ENCODE measurements at regions not wholly inside any gene's neighbourhood (a gene's known extent, or its start where the extent isn't known, plus 50 kb on each side); places are given as distances from the start of the nearest gene placed in this dataset.

GRCh38 chr6:169343886-169344749 lies 90.5 kb upstream of the THBS2 start:
- Histone ChIP-seq H3K36me3 (no peaks in the 10 kb centered on the region), H3K9me3 (no peaks in the 10 kb centered on the region), H3K27me3 (replicated peaks; ENCODE audit: insufficient read depth) (no peaks in the 10 kb centered on the region), H3K4me1 (replicated peaks) (no peaks in the 10 kb centered on the region), H3K4me3 (no peak overlapping the region), H3K27ac (no peak overlapping the region)
- DNase-seq (ENCODE audit: low spot score): no peak
- TF ChIP-seq POLR2A (IDR thresholded peaks at IDR 0.05) (no peak), CTCF (IDR thresholded peaks at IDR 0.05) (no peak), POLR2AphosphoS5 (IDR thresholded peaks at IDR 0.05) (no peak)
- 44% methylated on average over 13 of the region's 13 CpGs for WGBS
- intact Hi-C loops (cut with DNase I): no loop called here

GRCh38 chr6:169342710-169343109 lies 89.1 kb upstream of the THBS2 start:
- intact Hi-C loops (cut with DNase I): no loop called here

GRCh38 chr6:169341706-169342105 lies 88.1 kb upstream of the THBS2 start:
- no peak overlapping the region for H3K4me3 ChIP-seq
- no peak for DNase-seq (ENCODE audit: low spot score)
- no peaks in the 10 kb centered on the region for H3K27me3 ChIP-seq (replicated peaks; ENCODE audit: insufficient read depth)
- TF ChIP-seq POLR2A (IDR thresholded peaks at IDR 0.05): no peak
- no peak for TF ChIP-seq CTCF (IDR thresholded peaks at IDR 0.05)
- no peak for TF ChIP-seq POLR2AphosphoS5 (IDR thresholded peaks at IDR 0.05)
- no peak overlapping the region for H3K27ac ChIP-seq
- intact Hi-C loops (cut with DNase I): no loop called here
- H3K9me3 ChIP-seq: no peaks in the 10 kb centered on the region
- no peaks in the 10 kb centered on the region for H3K36me3 ChIP-seq
- no peaks in the 10 kb centered on the region for H3K4me1 ChIP-seq (replicated peaks)
- WGBS: 86% methylated on average over 5 of the region's 5 CpGs

More at GRCh38 chr6:169342710-169343109, 89.1 kb upstream of the THBS2 start:
- Histone ChIP-seq H3K4me3 (no peak overlapping the region), H3K27me3 (replicated peaks; ENCODE audit: insufficient read depth) (no peaks in the 10 kb centered on the region), H3K4me1 (replicated peaks) (no peaks in the 10 kb centered on the region), H3K9me3 (no peaks in the 10 kb centered on the region), H3K36me3 (no peaks in the 10 kb centered on the region), H3K27ac (no peak overlapping the region)
- TF ChIP-seq POLR2A (IDR thresholded peaks at IDR 0.05): no peak
- DNase-seq (ENCODE audit: low spot score): no peak
- 24% methylated on average over 3 of the region's 3 CpGs for whole genome bisulfite sequencing

- H3K36me3 ChIP-seq: no peaks in the 10 kb centered on the region
- H3K27me3 ChIP-seq (replicated peaks; ENCODE audit: insufficient read depth): no peaks in the 10 kb centered on the region
- 98% methylated on average over 7 of the region's 7 CpGs for WGBS
- intact Hi-C loops (cut with DNase I): no loop called here
- H3K9me3 ChIP-seq: no peaks in the 10 kb centered on the region
- DNase-seq (ENCODE audit: low spot score): no peak
- H3K4me3 ChIP-seq: no peak overlapping the region
- no peaks in the 10 kb centered on the region for H3K4me1 ChIP-seq (replicated peaks)
- TF ChIP-seq POLR2AphosphoS5 (IDR thresholded peaks at IDR 0.05) (no peak), POLR2A (IDR thresholded peaks at IDR 0.05) (no peak)
- H3K27ac ChIP-seq: no peak overlapping the region
Observed at GRCh38 chr6:169341065-169341464, 87.4 kb upstream of the THBS2 start.

- H3K4me1 ChIP-seq (replicated peaks): no peaks in the 10 kb centered on the region
- no peaks in the 10 kb centered on the region for H3K36me3 ChIP-seq
- no peak overlapping the region for H3K27ac ChIP-seq
- WGBS: 60% methylated on average over 20 of the region's 20 CpGs
- no peaks in the 10 kb centered on the region for H3K9me3 ChIP-seq
- intact Hi-C loops (cut with DNase I): no loop called here
- TF ChIP-seq POLR2A (IDR thresholded peaks at IDR 0.05) (no peak), CTCF (IDR thresholded peaks at IDR 0.05) (no peak), POLR2AphosphoS5 (IDR thresholded peaks at IDR 0.05) (peak; percentile 22)
- H3K27me3 ChIP-seq (replicated peaks; ENCODE audit: insufficient read depth): no peaks in the 10 kb centered on the region
- no peak overlapping the region for H3K4me3 ChIP-seq
- DNase-seq (ENCODE audit: low spot score): peak; percentile 31
Observed at GRCh38 chr6:169340395-169340794, 86.7 kb upstream of the THBS2 start.

Measured in prostate gland (tissue), 2 donors.